Pancreas (tissue), 10 donors: ENCODE measurements at regions not wholly inside any gene's neighbourhood (a gene's known extent, or its start where the extent isn't known, plus 50 kb on each side); places are given as distances from the start of the nearest gene placed in this dataset.
A peak's percentile ranks its signal among the peaks of the same experiment; 100 is the strongest.

Experiments
- ATAC-seq, 4 donors: fragments of 200-7000 bp; cut with Tn5 transposase; one replicate each; pipeline versions ENCODE4 v1.8.0 to v1.9.1; 2020; ENCODE audit warnings: mild to moderate bottlenecking in 4 of 4, moderate library complexity in 4 of 4
- DNase-seq, 6 donors: peaks; one replicate each; pipeline ENCODE4 v3.0.0-alpha.2; 2020
- FAIRE-seq: peaks from 2 replicates; lab custom pipeline; 2012; peaks lifted over from hg19 to GRCh38; lab: Jason Lieb, UNC
- H3K27ac ChIP-seq, 4 donors: fragments of 200-600 bp; sonication (generic); 1 replicate in 3 of 4; 2 replicates in 1 of 4; pipeline versions ENCODE4 v1.5.0 to v1.8.0; 2020
- H3K27me3 ChIP-seq, 4 donors: fragments of 200-600 bp; one replicate each; pipeline ENCODE4 v1.8.0; 2021
- H3K36me3 ChIP-seq, 3 donors: fragments of 200-600 bp; sonication (generic) in 1 of 3; one replicate each; pipeline versions ENCODE4 v1.5.0 to v1.8.0; 2020 to 2021
- H3K4me1 ChIP-seq, 3 donors: fragments of 200-600 bp; one replicate each; pipeline ENCODE4 v1.8.0; 2021
- H3K4me3 ChIP-seq, 4 donors: fragments of 200-600 bp; sonication (generic) in 2 of 4; one replicate each; pipeline versions ENCODE4 v1.5.0 to v1.8.0; 2020 to 2021
- H3K9me3 ChIP-seq, 4 donors: fragments of 200-600 bp; one replicate each; pipeline ENCODE4 v1.8.0; 2021
- WGBS, 2 donors: extraction: QIAGEN DNeasy Blood & Tissue Kit; methylation state at CpG; one replicate each; pipeline ENCODE4 v1.1.7; 2013; 5-methylcytosine and 5-hydroxymethylcytosine counted together
- intact Hi-C, 3 donors: fragments of 100-400 bp; cut with DNase I; formaldehyde crosslinking; loops; one replicate each; pipeline versions ENCODE4 v1.11.1 to v1.14.2; 2022
- TF ChIP-seq, protein P1 (sequence below), 4 donors: fragments of 200-600 bp; sonication (generic) in 3 of 4; IDR thresholded peaks; one replicate each; pipeline versions ENCODE4 v1.5.0 to v1.8.0; 2021; ENCODE audit warnings: antibody characterized with exemption in 4 of 4
- donor health status: healthy with polysubstance abuse.
- donor health status: DM: no; HTN: no; CAD: no; lungs with moderate emphysema.
- donor health status: DM: no; HTN: no; CAD: no.
- donor health status: control.
- donor health status: control.
- donor health status: Bipolar disorder and iron deficiency.
- donor health status: DM: yes; HTN: yes; CAD: no.
- donor health status: DM: no; HTN: no; CAD: no.
- donor health status: DM: no; HTN: no; CAD: no.
- donor health status: DM: yes; HTN: yes; CAD: no.

DNA sequence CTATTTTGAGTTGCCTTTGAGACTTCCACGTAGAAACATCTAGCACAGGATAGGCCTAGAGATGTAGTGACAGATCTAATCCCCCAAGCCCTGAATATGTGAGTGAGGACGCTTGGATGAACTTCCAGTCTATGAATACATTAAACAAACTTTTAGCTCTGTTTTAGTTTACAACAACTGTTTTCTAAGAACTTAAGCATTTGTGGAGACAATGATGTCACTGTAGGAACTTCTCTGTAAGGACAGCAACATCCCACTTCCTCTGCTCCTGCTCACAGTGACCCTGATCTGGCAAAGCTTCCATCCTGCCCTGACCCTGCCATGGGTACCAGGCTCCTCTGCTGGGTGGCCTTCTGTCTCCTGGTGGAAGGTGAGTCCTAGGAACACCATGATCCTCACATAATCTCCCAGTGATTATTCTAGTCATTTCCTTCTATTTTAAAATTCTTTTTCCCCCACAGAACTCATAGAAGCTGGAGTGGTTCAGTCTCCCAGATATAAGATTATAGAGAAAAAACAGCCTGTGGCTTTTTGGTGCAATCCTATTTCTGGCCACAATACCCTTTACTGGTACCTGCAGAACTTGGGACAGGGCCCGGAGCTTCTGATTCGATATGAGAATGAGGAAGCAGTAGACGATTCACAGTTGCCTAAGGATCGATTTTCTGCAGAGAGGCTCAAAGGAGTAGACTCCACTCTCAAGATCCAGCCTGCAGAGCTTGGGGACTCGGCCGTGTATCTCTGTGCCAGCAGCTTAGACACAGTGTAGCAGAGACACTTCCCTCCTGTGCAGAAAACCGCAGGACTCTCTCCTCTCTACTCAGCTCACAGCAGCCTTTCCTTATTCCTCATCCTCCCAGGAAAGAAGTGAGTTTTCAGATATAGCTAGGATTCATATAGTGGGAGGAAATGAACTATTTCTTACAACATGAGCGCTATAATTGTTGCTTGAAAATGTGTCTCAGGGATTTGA is 194.4 kb upstream of the PRSS1 start:
- intact Hi-C loops: no loop called here
- no peak overlapping the region for H3K27ac ChIP-seq
- H3K4me1 ChIP-seq: no peaks in the 10 kb centered on the region
- no peaks in the 10 kb centered on the region for H3K9me3 ChIP-seq
- FAIRE-seq (no peak), DNase-seq (no peak), ATAC-seq (no peak)
- TF ChIP-seq, protein P1, sequence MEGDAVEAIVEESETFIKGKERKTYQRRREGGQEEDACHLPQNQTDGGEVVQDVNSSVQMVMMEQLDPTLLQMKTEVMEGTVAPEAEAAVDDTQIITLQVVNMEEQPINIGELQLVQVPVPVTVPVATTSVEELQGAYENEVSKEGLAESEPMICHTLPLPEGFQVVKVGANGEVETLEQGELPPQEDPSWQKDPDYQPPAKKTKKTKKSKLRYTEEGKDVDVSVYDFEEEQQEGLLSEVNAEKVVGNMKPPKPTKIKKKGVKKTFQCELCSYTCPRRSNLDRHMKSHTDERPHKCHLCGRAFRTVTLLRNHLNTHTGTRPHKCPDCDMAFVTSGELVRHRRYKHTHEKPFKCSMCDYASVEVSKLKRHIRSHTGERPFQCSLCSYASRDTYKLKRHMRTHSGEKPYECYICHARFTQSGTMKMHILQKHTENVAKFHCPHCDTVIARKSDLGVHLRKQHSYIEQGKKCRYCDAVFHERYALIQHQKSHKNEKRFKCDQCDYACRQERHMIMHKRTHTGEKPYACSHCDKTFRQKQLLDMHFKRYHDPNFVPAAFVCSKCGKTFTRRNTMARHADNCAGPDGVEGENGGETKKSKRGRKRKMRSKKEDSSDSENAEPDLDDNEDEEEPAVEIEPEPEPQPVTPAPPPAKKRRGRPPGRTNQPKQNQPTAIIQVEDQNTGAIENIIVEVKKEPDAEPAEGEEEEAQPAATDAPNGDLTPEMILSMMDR (IDR thresholded peaks at IDR 0.05): no peak
- H3K4me3 ChIP-seq: no peak overlapping the region
- H3K36me3 ChIP-seq: no peaks in the 10 kb centered on the region
- no peaks in the 10 kb centered on the region for H3K27me3 ChIP-seq
- WGBS, 2 donors: 70 to 79% methylated on average over 10 of the region's 10 CpGs

DNA sequence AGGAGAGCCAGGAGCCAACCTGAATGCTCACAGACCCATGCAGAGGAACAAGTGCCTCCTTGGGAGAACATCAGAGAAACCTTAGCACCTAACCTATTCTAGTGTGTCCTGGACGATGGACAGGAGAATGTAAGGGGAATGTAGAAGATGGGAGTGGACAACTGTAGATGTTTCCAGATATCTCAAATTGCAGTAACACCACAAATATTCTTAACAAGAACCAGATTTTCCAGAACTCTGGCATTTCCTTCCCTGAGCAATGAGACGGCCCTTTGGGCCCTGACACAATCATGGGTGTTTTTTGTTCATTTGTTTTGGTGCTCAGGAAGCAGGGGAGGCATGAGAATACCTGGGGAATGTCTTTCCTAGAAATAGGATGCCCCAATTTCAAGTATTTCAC is 196.1 kb upstream of the PRSS1 start:
- no peak overlapping the region for H3K4me3 ChIP-seq
- intact Hi-C loops: no loop called here
- DNase-seq (no peak), ATAC-seq (no peak), FAIRE-seq (no peak)
- H3K36me3 ChIP-seq: no peaks in the 10 kb centered on the region
- WGBS, 2 donors: 80 to 89% methylated on average over 2 of the region's 2 CpGs
- TF ChIP-seq, protein P1 (IDR thresholded peaks at IDR 0.05): no peak
- no peaks in the 10 kb centered on the region for H3K4me1 ChIP-seq
- H3K9me3 ChIP-seq: no peaks in the 10 kb centered on the region
- no peak overlapping the region for H3K27ac ChIP-seq
- no peaks in the 10 kb centered on the region for H3K27me3 ChIP-seq

DNA sequence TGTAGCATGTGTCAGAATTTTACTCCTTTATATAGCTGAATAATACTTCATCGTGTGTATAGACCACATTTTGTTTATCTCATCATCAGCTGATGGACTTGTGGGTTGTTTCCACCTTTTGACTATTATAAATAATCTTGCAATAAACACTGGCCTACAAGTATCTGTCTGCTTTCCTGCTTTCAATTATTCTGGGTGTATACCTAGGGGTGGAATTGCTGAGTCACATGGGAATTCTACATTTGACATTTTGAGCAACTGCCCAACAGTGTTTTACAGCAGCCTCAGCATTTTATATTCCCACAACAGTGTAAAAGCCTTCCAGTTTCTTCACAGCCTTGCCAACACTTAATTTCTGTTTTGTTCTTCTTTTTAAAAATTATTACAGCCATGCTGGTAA is 200.3 kb upstream of the PRSS1 start:
- WGBS, 2 donors: 66 to 76% methylated on average over 1 of the region's 1 CpG
- intact Hi-C loops: no loop called here
- peak in 2 of 6 donors; percentile 23 to 25 for DNase-seq
- TF ChIP-seq, protein P1 (IDR thresholded peaks at IDR 0.05): no peak
- H3K27me3 ChIP-seq: no peaks in the 10 kb centered on the region
- peak; percentile 90 to 95 (median 92) for ATAC-seq
- H3K27ac ChIP-seq: peak overlapping the region in 1 of 4 donors; percentile 35
- no peak for FAIRE-seq
- H3K9me3 ChIP-seq: no peaks in the 10 kb centered on the region
- no peaks in the 10 kb centered on the region for H3K4me1 ChIP-seq
- H3K4me3 ChIP-seq: no peak overlapping the region
- no peaks in the 10 kb centered on the region for H3K36me3 ChIP-seq

DNA sequence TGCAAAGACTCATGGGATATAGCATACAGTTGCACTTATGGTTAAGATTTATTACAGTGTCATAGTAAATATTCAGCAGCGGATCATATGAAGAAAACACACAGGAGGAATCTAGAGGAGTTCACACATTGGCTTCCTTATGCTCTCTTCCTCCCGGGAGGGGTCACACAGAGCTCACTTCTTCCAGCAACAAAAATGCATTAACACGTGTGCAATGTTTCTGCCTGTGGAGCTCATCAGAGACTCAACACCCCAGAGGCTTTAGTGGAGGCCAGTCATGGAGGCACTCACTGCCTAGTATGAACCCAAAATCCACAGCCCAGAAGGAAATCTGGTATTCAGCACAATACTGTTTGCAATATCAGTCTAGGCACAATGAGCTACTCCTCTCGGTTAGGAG is 202.8 kb upstream of the PRSS1 start:
- Histone ChIP-seq H3K27me3 (no peaks in the 10 kb centered on the region), H3K4me1 (no peaks in the 10 kb centered on the region), H3K4me3 (no peak overlapping the region), H3K36me3 (no peaks in the 10 kb centered on the region), H3K9me3 (no peaks in the 10 kb centered on the region), H3K27ac (no peak overlapping the region)
- DNase-seq (no peak), FAIRE-seq (no peak), ATAC-seq (no peak)
- TF ChIP-seq, protein P1 (IDR thresholded peaks at IDR 0.05): no peak
- intact Hi-C loops: no loop called here
- WGBS, 2 donors: 79 to 83% methylated on average over 4 of the region's 4 CpGs

DNA sequence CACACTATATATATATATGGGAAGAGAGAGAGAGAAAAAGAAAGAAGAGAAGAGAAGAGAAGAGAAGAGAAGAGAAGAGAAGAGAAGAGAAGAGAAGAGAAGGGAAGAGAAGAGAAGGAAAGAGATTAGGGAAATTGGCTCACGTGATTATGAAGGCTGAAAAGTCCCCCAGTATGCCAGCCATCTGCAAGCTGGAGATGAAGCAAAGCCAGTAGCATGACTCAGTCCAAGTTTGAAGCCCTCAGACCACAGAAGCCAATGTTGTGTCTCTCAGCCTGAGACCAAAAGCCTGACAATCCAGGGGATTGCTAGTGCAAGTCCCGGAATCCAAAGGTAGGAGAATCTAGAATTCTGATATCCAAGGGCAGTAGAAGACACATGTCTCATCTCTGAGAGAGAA is 206.3 kb upstream of the PRSS1 start:
- FAIRE-seq: no peak

More for the DNA sequence above, 206.3 kb upstream of the PRSS1 start:
- Histone ChIP-seq H3K27ac (no peak overlapping the region), H3K36me3 (no peaks in the 10 kb centered on the region), H3K27me3 (no peaks in the 10 kb centered on the region), H3K4me1 (no peaks in the 10 kb centered on the region), H3K4me3 (no peak overlapping the region), H3K9me3 (no peaks in the 10 kb centered on the region)
- ATAC-seq (no peak), DNase-seq (no peak)
- WGBS, 2 donors: 57 to 65% methylated on average over 2 of the region's 2 CpGs
- intact Hi-C loops: no loop called here
- TF ChIP-seq, protein P1 (IDR thresholded peaks at IDR 0.05): no peak
